Smooth muscle cell (in vitro differentiated cells): ENCODE measurements at regions not wholly inside any gene's neighbourhood (a gene's known extent, or its start where the extent isn't known, plus 50 kb on each side); places are given as distances from the start of the nearest gene placed in this dataset.

Experiments used
- DNase-seq: peaks from one replicate; lab custom pipeline; 2025; ENCODE audit not compliant: unreplicated experiment; lab: John Stamatoyannopoulos, UW
- H2AFZ ChIP-seq: fragments of 200-600 bp; sonication (generic); 2 replicates; pipeline ENCODE4 v1.6.0; 2016; ENCODE audit warnings: antibody characterized with exemption, low read depth, mild to moderate bottlenecking
- H3F3A ChIP-seq: fragments of 200-600 bp; sonication (generic); 2 replicates; pipeline ENCODE4 v1.6.0; 2017; ENCODE audit warnings: antibody characterized with exemption, low read depth
- H3K27ac ChIP-seq: fragments of 200-600 bp; sonication (generic); 2 replicates; pipeline ENCODE4 v1.5.1; 2016; ENCODE audit warnings: low read depth, mild to moderate bottlenecking
- H3K27me3 ChIP-seq: fragments of 200-600 bp; sonication (generic); 2 replicates; pipeline ENCODE4 v1.6.1; 2016; ENCODE audit warnings: low read depth, mild to moderate bottlenecking
- H3K36me3 ChIP-seq: fragments of 200-600 bp; sonication (generic); 2 replicates; pipeline ENCODE4 v1.5.1; 2016; ENCODE audit warnings: low read depth
- H3K4me1 ChIP-seq: fragments of 200-600 bp; sonication (generic); 2 replicates; pipeline ENCODE4 v1.5.1; 2016; ENCODE audit warnings: low read depth
- H3K4me2 ChIP-seq: fragments of 200-600 bp; sonication (generic); 2 replicates; pipeline ENCODE4 v1.6.0; 2016; ENCODE audit warnings: mild to moderate bottlenecking
- H3K4me3 ChIP-seq: fragments of 200-600 bp; sonication (generic); 2 replicates; pipeline ENCODE4 v1.5.1; 2016; ENCODE audit warnings: mild to moderate bottlenecking
- H3K79me2 ChIP-seq: fragments of 200-600 bp; sonication (generic); 2 replicates; pipeline ENCODE4 v1.6.0; 2016; ENCODE audit warnings: low read depth, mild to moderate bottlenecking
- H3K9ac ChIP-seq: fragments of 200-600 bp; sonication (generic); 2 replicates; pipeline ENCODE4 v1.6.0; 2016; ENCODE audit warnings: low read depth
- H3K9me3 ChIP-seq: fragments of 200-600 bp; sonication (generic); replicated peaks from 2 replicates; pipeline ENCODE4 v1.5.1; 2016; ENCODE audit warnings: low read depth
- H4K20me1 ChIP-seq: fragments of 200-600 bp; sonication (generic); 2 replicates; pipeline ENCODE4 v1.6.0; 2016; ENCODE audit warnings: low read depth
- WGBS: methylation state at CpG from one replicate; pipeline ENCODE4 v1.1.7; 2016; ENCODE audit warnings: low lambda C conversion rate; 5-methylcytosine and 5-hydroxymethylcytosine counted together
- TF ChIP-seq, protein P1 (sequence below): fragments of 200-600 bp; sonication (generic); IDR thresholded peaks from 2 replicates; pipeline ENCODE4 v1.5.1; 2017; ENCODE audit warnings: borderline replicate concordance, mild to moderate bottlenecking, antibody characterized with exemption; ENCODE audit not compliant: insufficient read depth, poor library complexity, severe bottlenecking

DNA sequence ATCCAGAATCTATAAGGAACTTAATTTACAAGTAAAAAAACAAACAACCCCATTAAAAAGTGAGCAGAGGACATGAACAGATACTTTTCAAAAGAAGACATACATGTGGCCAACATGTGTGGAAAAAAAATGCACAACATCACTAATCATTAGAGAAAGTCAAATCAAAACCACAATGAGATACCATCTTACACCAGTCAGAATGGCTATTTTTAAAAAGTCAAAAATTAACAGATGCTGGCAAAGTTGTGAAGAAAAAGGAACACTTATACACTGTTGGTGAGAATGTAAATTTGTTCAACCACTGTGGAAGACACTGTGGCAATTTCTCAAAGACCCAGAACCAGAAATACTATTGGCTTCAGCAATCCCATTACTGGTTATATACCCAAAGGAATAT is 830.0 kb upstream of the ALCAM start:
- Histone ChIP-seq H4K20me1 (no peaks in the 10 kb centered on the region), H3K9me3 (peaks cover 5% of the 10 kb centered on the region), H3K4me1 (no peaks in the 10 kb centered on the region), H3K4me2 (no peak overlapping the region), H3K79me2 (no peaks in the 10 kb centered on the region), H3F3A (no peaks in the 10 kb centered on the region), H3K27ac (no peak overlapping the region), H3K27me3 (no peaks in the 10 kb centered on the region), H3K4me3 (no peak overlapping the region), H2AFZ (no peak overlapping the region), H3K36me3 (no peaks in the 10 kb centered on the region), H3K9ac (no peak overlapping the region)
- DNase-seq = no peak
- TF ChIP-seq, protein P1, sequence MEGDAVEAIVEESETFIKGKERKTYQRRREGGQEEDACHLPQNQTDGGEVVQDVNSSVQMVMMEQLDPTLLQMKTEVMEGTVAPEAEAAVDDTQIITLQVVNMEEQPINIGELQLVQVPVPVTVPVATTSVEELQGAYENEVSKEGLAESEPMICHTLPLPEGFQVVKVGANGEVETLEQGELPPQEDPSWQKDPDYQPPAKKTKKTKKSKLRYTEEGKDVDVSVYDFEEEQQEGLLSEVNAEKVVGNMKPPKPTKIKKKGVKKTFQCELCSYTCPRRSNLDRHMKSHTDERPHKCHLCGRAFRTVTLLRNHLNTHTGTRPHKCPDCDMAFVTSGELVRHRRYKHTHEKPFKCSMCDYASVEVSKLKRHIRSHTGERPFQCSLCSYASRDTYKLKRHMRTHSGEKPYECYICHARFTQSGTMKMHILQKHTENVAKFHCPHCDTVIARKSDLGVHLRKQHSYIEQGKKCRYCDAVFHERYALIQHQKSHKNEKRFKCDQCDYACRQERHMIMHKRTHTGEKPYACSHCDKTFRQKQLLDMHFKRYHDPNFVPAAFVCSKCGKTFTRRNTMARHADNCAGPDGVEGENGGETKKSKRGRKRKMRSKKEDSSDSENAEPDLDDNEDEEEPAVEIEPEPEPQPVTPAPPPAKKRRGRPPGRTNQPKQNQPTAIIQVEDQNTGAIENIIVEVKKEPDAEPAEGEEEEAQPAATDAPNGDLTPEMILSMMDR = no peak

- 90% methylated on average over 3 of the region's 3 CpGs for WGBS
- no peak overlapping the region for H3K9ac ChIP-seq
- no peaks in the 10 kb centered on the region for H3K36me3 ChIP-seq
- H3K4me2 ChIP-seq = no peak overlapping the region
- no peaks in the 10 kb centered on the region for H4K20me1 ChIP-seq
- TF ChIP-seq, protein P1 = no peak
- H3K27ac ChIP-seq = no peak overlapping the region
- H3K79me2 ChIP-seq = no peaks in the 10 kb centered on the region
- H3F3A ChIP-seq = no peaks in the 10 kb centered on the region
- H3K27me3 ChIP-seq = no peaks in the 10 kb centered on the region
- H3K4me1 ChIP-seq = no peaks in the 10 kb centered on the region
- no peak overlapping the region for H3K4me3 ChIP-seq
- H2AFZ ChIP-seq = no peak overlapping the region
- peaks cover 5% of the 10 kb centered on the region for H3K9me3 ChIP-seq
- DNase-seq = no peak
Observed at GRCh38 chr3:104537323-104537722, 829.4 kb upstream of the ALCAM start.

- Histone ChIP-seq H2AFZ (no peak overlapping the region), H3K9me3 (no peaks in the 10 kb centered on the region), H3K27ac (no peak overlapping the region), H3K4me2 (no peak overlapping the region), H3K9ac (no peak overlapping the region), H3F3A (no peaks in the 10 kb centered on the region), H3K4me1 (no peaks in the 10 kb centered on the region), H3K36me3 (no peaks in the 10 kb centered on the region), H3K79me2 (no peaks in the 10 kb centered on the region), H3K4me3 (no peak overlapping the region), H4K20me1 (no peaks in the 10 kb centered on the region), H3K27me3 (no peaks in the 10 kb centered on the region)
- 55% methylated on average over 3 of the region's 3 CpGs for WGBS
- TF ChIP-seq, protein P1 = no peak
- DNase-seq = no peak
Observed at GRCh38 chr3:104546301-104546700, 820.4 kb upstream of the ALCAM start.

GRCh38 chr3:104547031-104547430 is 819.7 kb upstream of the ALCAM start:
- Histone ChIP-seq H3K9ac (no peak overlapping the region), H3K4me2 (no peak overlapping the region), H3K79me2 (no peaks in the 10 kb centered on the region), H2AFZ (peak overlapping the region; percentile 29), H3K9me3 (no peaks in the 10 kb centered on the region), H3K36me3 (no peaks in the 10 kb centered on the region), H3K4me3 (no peak overlapping the region), H3K27me3 (no peaks in the 10 kb centered on the region), H3K27ac (no peak overlapping the region), H3F3A (no peaks in the 10 kb centered on the region), H3K4me1 (no peaks in the 10 kb centered on the region), H4K20me1 (no peaks in the 10 kb centered on the region)
- 43% methylated on average over 3 of the region's 3 CpGs for WGBS
- no peak for DNase-seq
- TF ChIP-seq, protein P1 = no peak
